ENCODE measurements at regions not wholly inside any gene's neighbourhood (a gene's known extent, or its start where the extent isn't known, plus 50 kb on each side); places are given as distances from the start of the nearest gene placed in this dataset.

DNA sequence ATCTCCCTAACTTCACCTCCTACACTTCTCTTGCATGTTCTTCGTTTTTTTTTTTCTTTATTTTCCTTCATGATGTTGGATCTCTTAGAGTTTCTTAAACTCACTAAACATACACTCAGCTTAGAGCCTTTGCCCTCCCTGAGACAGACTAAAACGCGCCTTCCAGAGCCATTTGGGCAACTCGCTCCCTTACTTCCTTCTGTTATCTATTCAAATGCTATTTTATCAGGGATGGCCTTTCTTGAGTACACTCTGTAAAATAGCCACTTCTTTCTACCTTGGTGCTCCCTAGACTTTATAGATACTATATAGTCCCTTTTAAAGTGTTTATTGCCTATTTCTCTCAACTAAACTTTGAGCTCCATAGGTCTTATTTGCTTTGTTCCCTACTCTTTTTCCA, 598.2 kb upstream of the NECTIN3 start:
- DNase-seq, result no peak

DNA sequence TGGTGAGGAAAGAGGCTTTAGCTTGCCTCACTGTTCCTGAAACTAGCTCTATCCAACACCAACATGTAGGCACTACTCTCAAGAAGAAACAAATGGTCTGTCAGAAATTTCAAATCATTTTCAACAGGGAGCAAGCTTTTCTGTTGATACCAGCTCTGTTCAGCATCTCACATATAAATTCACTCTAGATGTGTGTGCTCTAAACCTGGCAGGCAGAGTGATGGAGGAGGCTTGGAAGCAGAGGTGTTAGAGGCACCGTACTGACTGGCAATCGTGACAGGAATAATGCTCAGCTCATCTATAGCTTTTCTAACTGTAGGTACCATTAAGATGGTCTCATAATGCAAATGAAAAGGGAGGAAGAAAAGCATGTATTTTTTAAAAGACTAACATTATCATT, 597.2 kb upstream of the NECTIN3 start:
- ATAC-seq (no peak), FAIRE-seq (no peak), DNase-seq (no peak)
- Histone ChIP-seq H3K27ac (no peak overlapping the region), H3K27me3 (no peaks in the 10 kb centered on the region), H3K4me3 (no peak overlapping the region), H3K9me3 (no peaks in the 10 kb centered on the region), H3K4me1 (peaks cover 0 to 6% (median 0%) of the 10 kb centered on the region in 3 donors), H3K36me3 (no peaks in the 10 kb centered on the region)
- WGBS, 2 donors, result 77 to 88% methylated on average over 2 of the region's 2 CpGs
- TF ChIP-seq, protein P1, sequence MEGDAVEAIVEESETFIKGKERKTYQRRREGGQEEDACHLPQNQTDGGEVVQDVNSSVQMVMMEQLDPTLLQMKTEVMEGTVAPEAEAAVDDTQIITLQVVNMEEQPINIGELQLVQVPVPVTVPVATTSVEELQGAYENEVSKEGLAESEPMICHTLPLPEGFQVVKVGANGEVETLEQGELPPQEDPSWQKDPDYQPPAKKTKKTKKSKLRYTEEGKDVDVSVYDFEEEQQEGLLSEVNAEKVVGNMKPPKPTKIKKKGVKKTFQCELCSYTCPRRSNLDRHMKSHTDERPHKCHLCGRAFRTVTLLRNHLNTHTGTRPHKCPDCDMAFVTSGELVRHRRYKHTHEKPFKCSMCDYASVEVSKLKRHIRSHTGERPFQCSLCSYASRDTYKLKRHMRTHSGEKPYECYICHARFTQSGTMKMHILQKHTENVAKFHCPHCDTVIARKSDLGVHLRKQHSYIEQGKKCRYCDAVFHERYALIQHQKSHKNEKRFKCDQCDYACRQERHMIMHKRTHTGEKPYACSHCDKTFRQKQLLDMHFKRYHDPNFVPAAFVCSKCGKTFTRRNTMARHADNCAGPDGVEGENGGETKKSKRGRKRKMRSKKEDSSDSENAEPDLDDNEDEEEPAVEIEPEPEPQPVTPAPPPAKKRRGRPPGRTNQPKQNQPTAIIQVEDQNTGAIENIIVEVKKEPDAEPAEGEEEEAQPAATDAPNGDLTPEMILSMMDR (IDR thresholded peaks at IDR 0.05), result no peak
- intact Hi-C loops (cut with DNase I), result no loop called here

More for the DNA sequence above, 598.2 kb upstream of the NECTIN3 start:
- Histone ChIP-seq H3K4me1 (peaks cover 0 to 6% (median 0%) of the 10 kb centered on the region in 3 donors), H3K27ac (no peak overlapping the region), H3K36me3 (no peaks in the 10 kb centered on the region), H3K4me3 (no peak overlapping the region), H3K27me3 (no peaks in the 10 kb centered on the region), H3K9me3 (no peaks in the 10 kb centered on the region)
- FAIRE-seq, result no peak
- WGBS, 2 donors, result 78 to 81% methylated on average over 4 of the region's 4 CpGs
- ATAC-seq, result no peak
- TF ChIP-seq, protein P1 (IDR thresholded peaks at IDR 0.05), result no peak
- intact Hi-C loops (cut with DNase I), result no loop called here

DNA sequence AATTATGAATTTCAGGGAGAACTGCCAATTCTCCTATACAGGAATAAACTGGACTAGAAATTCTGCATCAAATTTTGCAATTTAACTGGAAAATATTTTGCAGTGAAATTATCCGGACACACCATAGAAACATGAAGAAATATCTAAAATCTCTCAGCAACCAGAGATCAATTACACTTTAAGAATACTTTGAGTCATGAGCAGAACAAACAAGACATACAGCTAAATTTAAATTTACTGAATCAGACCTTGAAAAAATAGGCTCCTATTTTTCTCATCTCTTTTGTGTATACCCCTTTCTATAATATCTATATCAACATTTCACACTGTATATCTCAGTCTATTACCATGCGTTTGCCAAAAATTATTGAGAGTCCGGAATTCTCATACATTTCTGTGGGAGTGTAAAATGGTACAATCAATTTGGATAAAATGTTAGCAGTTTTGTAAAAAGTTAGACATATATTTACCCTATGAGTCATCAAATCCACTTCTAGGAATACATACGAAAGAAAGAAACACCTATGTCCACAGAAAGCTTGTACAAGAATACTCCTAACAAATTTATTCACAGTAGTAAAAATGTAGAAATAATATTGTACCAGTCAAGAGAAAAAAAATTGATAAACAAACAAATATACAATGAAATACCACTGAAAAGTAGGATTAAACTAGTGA, 593.1 kb upstream of the NECTIN3 start:
- H3K4me3 ChIP-seq, result no peak overlapping the region
- H3K27ac ChIP-seq, result no peak overlapping the region
- no peaks in the 10 kb centered on the region for H3K27me3 ChIP-seq
- 88% methylated on average over 4 of the region's 4 CpGs for WGBS, 2 donors
- ATAC-seq (no peak), DNase-seq (no peak), FAIRE-seq (no peak)
- intact Hi-C loops (cut with DNase I), result no loop called here
- no peaks in the 10 kb centered on the region for H3K36me3 ChIP-seq
- H3K9me3 ChIP-seq, result no peaks in the 10 kb centered on the region
- TF ChIP-seq, protein P1 (IDR thresholded peaks at IDR 0.05), result no peak
- no peaks in the 10 kb centered on the region for H3K4me1 ChIP-seq

DNA sequence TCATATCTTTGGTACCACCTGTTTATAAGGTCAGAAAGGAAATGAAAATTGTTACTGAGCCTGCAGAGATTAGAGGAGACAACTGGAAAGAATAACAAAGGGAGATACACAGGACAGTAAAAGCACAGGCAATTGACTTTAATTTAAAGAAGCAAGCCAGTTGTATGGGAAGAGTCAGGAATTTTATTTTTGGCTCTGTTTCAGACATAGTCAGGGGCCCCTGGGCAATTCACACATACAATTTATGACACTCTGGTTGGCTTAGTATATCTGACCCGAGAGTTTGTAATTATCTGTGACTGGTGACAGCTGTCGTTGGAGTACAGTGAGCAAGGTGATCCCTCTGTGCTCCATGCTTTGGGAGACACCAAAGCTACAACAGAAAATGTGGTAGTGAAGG, 591.9 kb upstream of the NECTIN3 start:
- 71 to 72% methylated on average over 2 of the region's 2 CpGs for WGBS, 2 donors

DNA sequence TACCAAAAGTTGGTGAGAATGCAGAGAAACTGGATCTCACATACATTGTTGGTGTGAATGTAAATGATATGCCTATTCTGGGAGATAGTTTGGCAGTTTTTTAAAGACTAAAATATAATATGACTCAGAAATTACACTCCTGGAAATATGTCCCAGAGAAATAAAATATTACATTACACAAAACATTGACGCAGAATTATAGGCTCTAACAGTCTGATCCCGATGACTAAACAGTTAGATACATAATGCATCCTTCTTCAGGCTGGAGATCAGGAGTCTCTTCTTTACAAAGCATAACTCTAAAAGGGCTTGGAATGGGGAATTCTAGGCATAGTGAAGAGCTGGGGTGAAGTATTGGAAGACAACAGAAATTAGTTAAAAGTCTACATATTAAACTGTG, 586.2 kb upstream of the NECTIN3 start:
- FAIRE-seq (no peak), DNase-seq (no peak), ATAC-seq (no peak)
- 97 to 98% methylated on average over 2 of the region's 2 CpGs for WGBS, 2 donors
- H3K36me3 ChIP-seq, result no peaks in the 10 kb centered on the region
- H3K27me3 ChIP-seq, result no peaks in the 10 kb centered on the region
- no peaks in the 10 kb centered on the region for H3K4me1 ChIP-seq
- no peak overlapping the region for H3K27ac ChIP-seq
- no peaks in the 10 kb centered on the region for H3K9me3 ChIP-seq
- TF ChIP-seq, protein P1 (IDR thresholded peaks at IDR 0.05), result no peak
- H3K4me3 ChIP-seq, result no peak overlapping the region
- intact Hi-C loops (cut with DNase I), result no loop called here

More for the DNA sequence above, 591.9 kb upstream of the NECTIN3 start:
- ATAC-seq, result no peak
- no peak for DNase-seq
- Histone ChIP-seq H3K27ac (no peak overlapping the region), H3K4me1 (no peaks in the 10 kb centered on the region), H3K4me3 (no peak overlapping the region), H3K36me3 (no peaks in the 10 kb centered on the region), H3K9me3 (no peaks in the 10 kb centered on the region), H3K27me3 (no peaks in the 10 kb centered on the region)
- no peak for FAIRE-seq
- TF ChIP-seq, protein P1 (IDR thresholded peaks at IDR 0.05), result no peak
- intact Hi-C loops (cut with DNase I), result no loop called here

Measured in pancreas (tissue), 10 donors.